ENCODE measurements at regions not wholly inside any gene's neighbourhood (a gene's known extent, or its start where the extent isn't known, plus 50 kb on each side); places are given as distances from the start of the nearest gene placed in this dataset.

- H3K27ac ChIP-seq: no peak overlapping the region
- TF ChIP-seq CTCF (conservative IDR thresholded peaks at IDR 0.05): no peak
Observed at GRCh38 chr21:41622201-41622600, 114.2 kb upstream of the TMPRSS2 start.

- TF ChIP-seq CTCF (conservative IDR thresholded peaks at IDR 0.05): no peak
- H3K27ac ChIP-seq: no peak overlapping the region
Observed at GRCh38 chr21:41621513-41621912, 113.6 kb upstream of the TMPRSS2 start.

- H3K27ac ChIP-seq: no peak overlapping the region
- no peak for TF ChIP-seq CTCF (conservative IDR thresholded peaks at IDR 0.05)
Observed at GRCh38 chr21:41620982-41621381, 113.0 kb upstream of the TMPRSS2 start.

DNA sequence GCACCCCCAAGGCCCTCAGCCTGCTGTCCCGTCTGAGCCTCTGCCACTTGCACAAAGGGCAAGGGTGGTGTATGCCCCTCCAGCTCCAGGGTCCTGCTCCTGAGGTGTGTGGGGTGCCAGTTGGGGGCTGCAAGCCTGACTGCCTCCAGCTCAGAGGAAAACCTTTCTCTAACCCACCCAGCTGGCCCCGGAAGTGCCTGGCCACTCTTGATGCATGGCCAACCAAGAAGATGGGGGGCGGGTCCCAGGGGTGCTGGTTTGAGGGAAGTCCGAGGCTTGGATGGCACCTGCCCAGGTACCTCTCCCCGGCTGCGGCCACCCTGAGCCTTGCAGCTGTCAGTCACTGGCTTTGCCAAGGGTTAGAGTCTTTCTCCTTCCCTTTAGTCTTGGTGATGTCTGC, 112.6 kb upstream of the TMPRSS2 start:
- no peak overlapping the region for H3K27ac ChIP-seq
- TF ChIP-seq CTCF (conservative IDR thresholded peaks at IDR 0.05): no peak

GRCh38 chr21:41616031-41616591, 108.2 kb upstream of the TMPRSS2 start:
- H3K27ac ChIP-seq: no peak overlapping the region
- TF ChIP-seq CTCF (conservative IDR thresholded peaks at IDR 0.05): no peak

DNA sequence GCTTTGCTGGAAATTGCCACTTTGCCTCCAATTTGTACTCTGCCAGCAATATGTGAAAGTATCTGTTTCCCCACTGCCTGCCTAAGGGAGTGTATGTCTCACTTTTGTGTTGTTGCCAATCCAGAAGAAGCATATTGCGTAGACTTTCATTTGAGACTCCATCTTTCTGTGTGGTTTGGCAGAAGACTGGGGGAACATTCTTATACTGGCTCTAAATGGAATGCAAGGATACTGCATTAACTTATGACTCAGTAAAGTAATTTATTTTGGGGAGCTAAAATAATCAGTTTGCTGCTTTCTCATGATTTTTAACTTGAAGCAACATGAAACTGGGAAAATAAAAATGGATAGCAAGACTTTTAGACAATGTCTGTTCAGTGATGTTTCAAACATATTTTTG, 107.7 kb upstream of the TMPRSS2 start:
- H3K27ac ChIP-seq: no peak overlapping the region
- no peak for TF ChIP-seq CTCF (conservative IDR thresholded peaks at IDR 0.05)

GRCh38 chr21:41614511-41614910, 106.6 kb upstream of the TMPRSS2 start:
- no peak overlapping the region; the same call in 1 of the 2 replicates for H3K27ac ChIP-seq
- TF ChIP-seq CTCF (conservative IDR thresholded peaks at IDR 0.05): no peak

All from VCaP (cell line).